ENCODE measurements at regions not wholly inside any gene's neighbourhood (a gene's known extent, or its start where the extent isn't known, plus 50 kb on each side); places are given as distances from the start of the nearest gene placed in this dataset.

- H3K4me1 Mint-ChIP-seq, result peaks cover 14% of the 10 kb centered on the region
- CTCF ChIA-PET, result interaction anchor here (0.7 to 2.5 kb wide), 68 partner anchors 9 to 603 kb away, joined by 3 to 45 read pairs (median 5); partner anchors contain the start of genes NSFL1C and TGM6
- H3K4me3 Mint-ChIP-seq, result peak overlapping the region; percentile 88
- H3K9me3 Mint-ChIP-seq, result peaks cover 4% of the 10 kb centered on the region
- H3K36me3 Mint-ChIP-seq, result peaks cover 3% of the 10 kb centered on the region
- H3K27me3 Mint-ChIP-seq (ENCODE audit: low read depth), result peaks cover 3% of the 10 kb centered on the region
- DNase-seq (ENCODE audit: low spot score) (no peak), ATAC-seq (no peak)
- POLR2A ChIA-PET, result interaction anchor here (0.6 to 1.2 kb wide), 2 partner anchors 170 to 558 kb away, joined by 3 read pairs; no protein-coding TSS in a partner anchor
- TF ChIP-seq ZNF263 (CRISPR knock-in tag; IDR thresholded peaks at IDR 0.05; ENCODE audit: low read depth), result no peak
- no peak for TF ChIP-seq ZNF671 (CRISPR knock-in tag; IDR thresholded peaks at IDR 0.05)
- TF ChIP-seq SP1 (CRISPR knock-in tag; conservative IDR thresholded peaks at IDR 0.05), result no peak
- no peak for TF ChIP-seq GRHL2 (CRISPR knock-in tag; IDR thresholded peaks at IDR 0.05; ENCODE audit: insufficient replicate concordance, severe bottlenecking)
- TF ChIP-seq, protein P1, sequence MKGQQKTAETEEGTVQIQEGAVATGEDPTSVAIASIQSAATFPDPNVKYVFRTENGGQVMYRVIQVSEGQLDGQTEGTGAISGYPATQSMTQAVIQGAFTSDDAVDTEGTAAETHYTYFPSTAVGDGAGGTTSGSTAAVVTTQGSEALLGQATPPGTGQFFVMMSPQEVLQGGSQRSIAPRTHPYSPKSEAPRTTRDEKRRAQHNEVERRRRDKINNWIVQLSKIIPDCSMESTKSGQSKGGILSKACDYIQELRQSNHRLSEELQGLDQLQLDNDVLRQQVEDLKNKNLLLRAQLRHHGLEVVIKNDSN (CRISPR knock-in tag; IDR thresholded peaks at IDR 0.05), result no peak
- no peak for TF ChIP-seq EMX1 (CRISPR knock-in tag; IDR thresholded peaks at IDR 0.05)
- no peak for TF ChIP-seq PRRX2 (CRISPR knock-in tag; IDR thresholded peaks at IDR 0.05)
- no peak for TF ChIP-seq ZNF232 (CRISPR knock-in tag; IDR thresholded peaks at IDR 0.05)
- TF ChIP-seq RELA (CRISPR knock-in tag; IDR thresholded peaks at IDR 0.05; ENCODE audit: borderline replicate concordance), result no peak
- no peak for TF ChIP-seq KAT7 (CRISPR knock-in tag; IDR thresholded peaks at IDR 0.05; ENCODE audit: borderline replicate concordance)
- no peak overlapping the region for H3K27ac Mint-ChIP-seq
Measured at GRCh38 chr20:1777476-1777820, 117.8 kb upstream of the SIRPA start.

DNA sequence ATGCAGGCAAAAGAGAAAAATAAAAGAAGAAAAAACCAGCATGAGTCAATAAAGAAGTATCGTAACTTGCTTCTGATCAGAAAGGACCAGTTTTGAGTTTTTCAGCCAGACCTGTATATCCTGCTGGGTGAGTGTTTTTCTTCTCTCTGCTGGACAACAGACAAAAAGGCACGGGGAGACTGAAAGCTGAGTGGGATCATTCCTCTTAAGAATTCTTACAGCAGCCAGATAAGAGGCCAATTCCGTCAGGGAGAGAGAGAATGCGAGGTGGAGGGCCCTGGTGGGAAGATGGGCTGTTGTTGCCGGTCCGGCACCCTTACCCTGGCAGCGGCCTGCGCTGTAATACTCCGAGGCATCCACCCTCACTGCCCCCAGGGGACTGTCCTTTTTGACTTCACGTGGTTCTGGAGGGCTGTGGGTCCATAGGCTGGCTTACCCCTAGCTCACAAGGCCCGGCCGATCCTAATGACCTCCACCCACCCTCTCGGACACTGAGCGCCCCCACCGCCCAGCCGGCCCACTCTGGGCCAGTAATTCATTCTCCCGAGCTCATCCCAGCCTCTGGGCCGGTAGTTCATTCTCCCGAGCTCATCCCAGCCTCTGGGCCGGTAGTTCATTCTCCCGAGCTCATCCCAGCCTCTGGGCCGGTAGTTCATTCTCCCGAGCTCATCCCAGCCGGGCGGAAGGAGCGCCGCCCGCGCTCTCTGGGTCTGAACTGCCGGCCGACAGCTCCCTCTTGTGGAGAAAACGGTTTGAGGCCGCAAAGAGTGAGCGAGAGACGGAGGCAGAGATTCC is 118.3 kb upstream of the SIRPA start:
- ATAC-seq (peak; percentile 88), DNase-seq (ENCODE audit: low spot score) (peak; percentile 93)
- CTCF ChIA-PET, result interaction anchor here (0.5 to 2.5 kb wide), 80 partner anchors 8 to 603 kb away, joined by 3 to 45 read pairs (median 4); partner anchors contain the start of genes NSFL1C and TGM6
- Mint-ChIP-seq H3K4me3 (peak overlapping the region; percentile 88), H3K4me1 (peaks cover 14% of the 10 kb centered on the region), H3K9me3 (peaks cover 4% of the 10 kb centered on the region), H3K36me3 (peaks cover 3% of the 10 kb centered on the region), H3K27ac (no peak overlapping the region), H3K27me3 (ENCODE audit: low read depth) (peaks cover 3% of the 10 kb centered on the region)
- TF ChIP-seq GABPB1 (CRISPR knock-in tag; IDR thresholded peaks at IDR 0.05), result peak; percentile 80
- no peak for TF ChIP-seq RORB (CRISPR knock-in tag; IDR thresholded peaks at IDR 0.05)
- TF ChIP-seq NR2C2 (CRISPR knock-in tag; IDR thresholded peaks at IDR 0.05), result no peak
- peak; percentile 76; the same call in 1 of the 2 replicates for TF ChIP-seq CTCF (IDR thresholded peaks at IDR 0.05)
- no peak for TF ChIP-seq JUN (CRISPR knock-in tag; IDR thresholded peaks at IDR 0.05)
- peak; percentile 37; the same call in 1 of the 2 replicates for TF ChIP-seq FOXK1 (CRISPR knock-in tag; IDR thresholded peaks at IDR 0.05)
- TF ChIP-seq, protein P2, sequence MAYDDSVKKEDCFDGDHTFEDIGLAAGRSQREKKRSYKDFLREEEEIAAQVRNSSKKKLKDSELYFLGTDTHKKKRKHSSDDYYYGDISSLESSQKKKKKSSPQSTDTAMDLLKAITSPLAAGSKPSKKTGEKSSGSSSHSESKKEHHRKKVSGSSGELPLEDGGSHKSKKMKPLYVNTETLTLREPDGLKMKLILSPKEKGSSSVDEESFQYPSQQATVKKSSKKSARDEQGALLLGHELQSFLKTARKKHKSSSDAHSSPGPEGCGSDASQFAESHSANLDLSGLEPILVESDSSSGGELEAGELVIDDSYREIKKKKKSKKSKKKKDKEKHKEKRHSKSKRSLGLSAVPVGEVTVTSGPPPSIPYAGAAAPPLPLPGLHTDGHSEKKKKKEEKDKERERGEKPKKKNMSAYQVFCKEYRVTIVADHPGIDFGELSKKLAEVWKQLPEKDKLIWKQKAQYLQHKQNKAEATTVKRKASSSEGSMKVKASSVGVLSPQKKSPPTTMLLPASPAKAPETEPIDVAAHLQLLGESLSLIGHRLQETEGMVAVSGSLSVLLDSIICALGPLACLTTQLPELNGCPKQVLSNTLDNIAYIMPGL (CRISPR knock-in tag; IDR thresholded peaks at IDR 0.05), result peak; percentile 72; the same call in 1 of the 2 replicates
- peak; percentile 44; the same call in 1 of the 2 replicates for TF ChIP-seq FOXP1 (CRISPR knock-in tag; IDR thresholded peaks at IDR 0.05; ENCODE audit: borderline replicate concordance)
- TF ChIP-seq, protein P3, sequence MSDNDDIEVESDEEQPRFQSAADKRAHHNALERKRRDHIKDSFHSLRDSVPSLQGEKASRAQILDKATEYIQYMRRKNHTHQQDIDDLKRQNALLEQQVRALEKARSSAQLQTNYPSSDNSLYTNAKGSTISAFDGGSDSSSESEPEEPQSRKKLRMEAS (CRISPR knock-in tag; IDR thresholded peaks at IDR 0.05), result 0 out of 2 replicates have a peak, but pooled peaks have one; percentile 32
- 0 out of 2 replicates have a peak, but pooled peaks have one; percentile 26 for TF ChIP-seq NFE2L1 (CRISPR knock-in tag; IDR thresholded peaks at IDR 0.05)
- TF ChIP-seq ATF1 (CRISPR knock-in tag; IDR thresholded peaks at IDR 0.05), result no peak
- POLR2A ChIA-PET, result interaction anchor here (0.6 to 1.2 kb wide), 2 partner anchors 170 to 559 kb away, joined by 3 read pairs; no protein-coding TSS in a partner anchor

All from WTC11 (cell line).